Activated naive CD4-positive, alpha-beta T cell treated with anti-CD3 and anti-CD28 coated beads for 36 hours (primary cell): ENCODE measurements at regions not wholly inside any gene's neighbourhood (a gene's known extent, or its start where the extent isn't known, plus 50 kb on each side); places are given as distances from the start of the nearest gene placed in this dataset.

Experiments used
- CTCF ChIA-PET: fragments of 350-600 bp; sonication (Branson Sonifier 250); formaldehyde crosslinking; loops from one replicate; lab custom pipeline; 2021; ENCODE audit warnings: antibody characterized with exemption; lab: Charles Lee
- DNase-seq: peaks from one replicate; pipeline ENCODE4 v3.0.0-alpha.2; 2020
- H3K27ac Mint-ChIP-seq: one replicate; pipeline ENCODE4 v1.8.0; 2021; ENCODE audit warnings: mild to moderate bottlenecking, mixed read lengths
- H3K27me3 Mint-ChIP-seq: one replicate; pipeline ENCODE4 v1.8.0; 2021; ENCODE audit warnings: low read depth, mixed read lengths
- H3K36me3 Mint-ChIP-seq: one replicate; pipeline ENCODE4 v1.8.0; 2021; ENCODE audit warnings: low read depth, mixed read lengths
- H3K4me1 Mint-ChIP-seq: one replicate; pipeline ENCODE4 v1.8.0; 2021; ENCODE audit warnings: low read depth, mixed read lengths
- H3K4me3 Mint-ChIP-seq: one replicate; pipeline ENCODE4 v1.8.0; 2021; ENCODE audit warnings: mild to moderate bottlenecking, moderate library complexity, mixed read lengths
- H3K9me3 Mint-ChIP-seq: one replicate; pipeline ENCODE4 v1.8.0; 2021; ENCODE audit warnings: mixed read lengths
- intact Hi-C: fragments of 100-400 bp; cut with micrococcal nuclease; formaldehyde crosslinking; loops from one replicate; pipeline ENCODE4 v1.15.1; 2023

DNA sequence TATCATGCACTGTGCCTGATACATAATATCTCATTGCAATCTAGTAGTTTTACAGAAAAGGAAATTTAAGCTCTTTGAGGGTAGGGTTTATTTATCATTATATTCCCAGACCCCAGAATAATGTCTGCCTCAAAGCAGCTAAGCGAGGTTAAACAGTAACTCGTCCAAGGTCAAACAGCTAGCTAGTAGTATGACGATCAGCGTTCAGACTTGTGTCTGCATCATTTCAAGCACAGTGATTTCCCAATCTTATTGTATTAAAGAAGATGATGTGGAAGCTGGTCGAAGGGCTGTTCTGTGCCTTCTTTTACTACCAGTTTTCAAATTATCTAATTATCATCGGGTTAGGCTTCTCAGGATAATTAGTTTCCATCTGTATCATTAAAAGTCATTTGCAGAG, 55.1 kb upstream of the NFIB start:
- DNase-seq, result no peak
- H3K27ac Mint-ChIP-seq, result no peak overlapping the region
- no peaks in the 10 kb centered on the region for H3K4me1 Mint-ChIP-seq
- CTCF ChIA-PET, result no interaction called here
- intact Hi-C loops, result no loop called here
- H3K9me3 Mint-ChIP-seq, result peaks cover 2% of the 10 kb centered on the region
- no peaks in the 10 kb centered on the region for H3K36me3 Mint-ChIP-seq
- H3K27me3 Mint-ChIP-seq, result peaks cover 9% of the 10 kb centered on the region
- H3K4me3 Mint-ChIP-seq, result no peak overlapping the region

- CTCF ChIA-PET, result no interaction called here
- Mint-ChIP-seq H3K36me3 (no peaks in the 10 kb centered on the region), H3K9me3 (peaks cover 2% of the 10 kb centered on the region), H3K4me1 (no peaks in the 10 kb centered on the region), H3K27me3 (peaks cover 12% of the 10 kb centered on the region), H3K4me3 (no peak overlapping the region), H3K27ac (no peak overlapping the region)
- DNase-seq, result no peak
- intact Hi-C loops, result no loop called here
These were observed 52.1 kb upstream of the NFIB start for GRCh38 chr9:14366076-14366475.

GRCh38 chr9:14365670-14366069, 51.7 kb upstream of the NFIB start:
- CTCF ChIA-PET, result no interaction called here
- Mint-ChIP-seq H3K27me3 (peaks cover 12% of the 10 kb centered on the region), H3K36me3 (no peaks in the 10 kb centered on the region), H3K4me3 (no peak overlapping the region), H3K9me3 (peaks cover 2% of the 10 kb centered on the region), H3K27ac (no peak overlapping the region), H3K4me1 (no peaks in the 10 kb centered on the region)
- DNase-seq, result no peak
- intact Hi-C loops, result no loop called here
